Mesenchymal stem cell (in vitro differentiated cells and primary cell): ENCODE measurements at regions not wholly inside any gene's neighbourhood (a gene's known extent, or its start where the extent isn't known, plus 50 kb on each side); places are given as distances from the start of the nearest gene placed in this dataset.
A peak's percentile ranks its signal among the peaks of the same experiment; 100 is the strongest.

Experiments used
- DNase-seq: peaks from one replicate; pipeline ENCODE4 v3.0.0-alpha.2; 2013
- H2AFZ ChIP-seq: one replicate; pipeline ENCODE4 v1.6.1; 2013; ENCODE audit warnings: low read depth, mild to moderate bottlenecking, control low read depth, inconsistent platforms, low read length, moderate library complexity
- H2AK5ac ChIP-seq: 2 replicates; pipeline ENCODE4 v1.6.1; 2013; ENCODE audit warnings: low read length, moderate library complexity, mild to moderate bottlenecking, inconsistent platforms; ENCODE audit not compliant: severe bottlenecking
- H2BK120ac ChIP-seq: one replicate; pipeline ENCODE4 v1.6.1; 2013; ENCODE audit warnings: low read depth, mild to moderate bottlenecking, inconsistent platforms, low read length, moderate library complexity
- H2BK12ac ChIP-seq, 2 experiments: one replicate each; pipeline ENCODE4 v1.6.1; 2013; ENCODE audit warnings: inconsistent platforms in 2 of 2, low read length in 2 of 2, mild to moderate bottlenecking in 2 of 2, moderate library complexity in 2 of 2, control low read depth in 1 of 2
- H2BK15ac ChIP-seq: one replicate; pipeline ENCODE4 v1.6.1; 2013; ENCODE audit warnings: mild to moderate bottlenecking, low read depth, inconsistent platforms; ENCODE audit not compliant: poor library complexity, severe bottlenecking
- H2BK5ac ChIP-seq: 2 replicates; pipeline ENCODE4 v1.6.1; 2013; ENCODE audit warnings: low read depth, mild to moderate bottlenecking, low read length, control low read depth, inconsistent platforms; ENCODE audit not compliant: poor library complexity, severe bottlenecking
- H3K14ac ChIP-seq, 2 experiments: one replicate each; pipeline ENCODE4 v1.6.1; 2013; ENCODE audit warnings: inconsistent platforms in 2 of 2, low read length in 2 of 2, control low read depth in 1 of 2, mild to moderate bottlenecking in 1 of 2, moderate library complexity in 1 of 2
- H3K18ac ChIP-seq, 2 experiments: one replicate each; pipeline ENCODE4 v1.6.1; 2013; ENCODE audit warnings: inconsistent platforms in 2 of 2, low read length in 2 of 2, control low read depth in 1 of 2, low read depth in 1 of 2, mild to moderate bottlenecking in 1 of 2
- H3K23ac ChIP-seq, 2 experiments: one replicate each; pipeline ENCODE4 v1.6.1; 2013; ENCODE audit warnings: inconsistent platforms in 2 of 2, low read length in 2 of 2, mild to moderate bottlenecking in 2 of 2, moderate library complexity in 2 of 2, control low read depth in 1 of 2
- H3K27ac ChIP-seq: 2 replicates; pipeline ENCODE4 v1.5.1; 2013; ENCODE audit warnings: mild to moderate bottlenecking, moderate library complexity, low read length, control low read depth, inconsistent platforms; ENCODE audit not compliant: poor library complexity, severe bottlenecking
- H3K27me3 ChIP-seq, 2 experiments: 2 replicates each; pipeline versions ENCODE4 v1.6.1 to v1.7.0; 2013; ENCODE audit warnings: low read length in 2 of 2, mild to moderate bottlenecking in 2 of 2, moderate library complexity in 2 of 2, control low read depth in 1 of 2, inconsistent platforms in 1 of 2; ENCODE audit not compliant: control insufficient read depth in 1 of 2, insufficient read depth in 1 of 2
- H3K36me3 ChIP-seq, 2 experiments: 2 replicates each; pipeline versions ENCODE4 v1.6.1 to v1.7.0; 2013; ENCODE audit warnings: low read length in 2 of 2, control low read depth in 1 of 2, inconsistent platforms in 1 of 2, low read depth in 1 of 2, mild to moderate bottlenecking in 1 of 2; ENCODE audit not compliant: insufficient read depth in 2 of 2, control insufficient read depth in 1 of 2
- H3K4ac ChIP-seq, 2 experiments: one replicate each; pipeline ENCODE4 v1.6.1; 2013; ENCODE audit warnings: inconsistent platforms in 2 of 2, low read length in 2 of 2, mild to moderate bottlenecking in 2 of 2, moderate library complexity in 2 of 2, control low read depth in 1 of 2, low read depth in 1 of 2
- H3K4me1 ChIP-seq: 2 replicates; pipeline ENCODE4 v1.6.1; 2013; ENCODE audit warnings: low read depth, low read length, control low read depth; ENCODE audit not compliant: control insufficient read depth, insufficient read depth
- H3K4me2 ChIP-seq: 2 replicates; pipeline ENCODE4 v1.6.1; 2013; ENCODE audit warnings: low read length, mild to moderate bottlenecking, inconsistent platforms; ENCODE audit not compliant: poor library complexity, severe bottlenecking
- H3K4me3 ChIP-seq, 2 experiments: 2 replicates each; pipeline versions ENCODE4 v1.5.1 to v1.7.0; 2013; ENCODE audit warnings: low read length in 2 of 2, mild to moderate bottlenecking in 2 of 2, control low read depth in 1 of 2, low read depth in 1 of 2; ENCODE audit not compliant: insufficient read depth in 1 of 2
- H3K79me1 ChIP-seq: replicated peaks from 2 replicates; pipeline ENCODE4 v1.6.1; 2013; ENCODE audit warnings: mild to moderate bottlenecking, control low read depth, low read length, inconsistent platforms; ENCODE audit not compliant: poor library complexity, severe bottlenecking
- H3K9ac ChIP-seq: 2 replicates; pipeline ENCODE4 v1.7.0; 2013; ENCODE audit warnings: mild to moderate bottlenecking, low read length, moderate library complexity
- H3K9me3 ChIP-seq: 2 replicates; pipeline ENCODE4 v1.7.0; 2013; ENCODE audit warnings: mild to moderate bottlenecking, low read length; ENCODE audit not compliant: control insufficient read depth
- H4K8ac ChIP-seq: one replicate; pipeline ENCODE4 v1.6.1; 2013; ENCODE audit warnings: inconsistent platforms, mild to moderate bottlenecking, low read length, moderate library complexity
- H4K91ac ChIP-seq: one replicate; pipeline ENCODE4 v1.6.1; 2013; ENCODE audit warnings: mild to moderate bottlenecking, low read length, inconsistent platforms
- WGBS: methylation state at CpG from one replicate; pipeline ENCODE4 v1.1.7; 2013; ENCODE audit warnings: mixed read lengths; 5-methylcytosine and 5-hydroxymethylcytosine counted together

- Histone ChIP-seq H3K4ac (no peak overlapping the region), H3K4me3 (no peak overlapping the region), H3K23ac (no peak overlapping the region), H3K27ac (no peak overlapping the region), H2AK5ac (no peak overlapping the region), H4K8ac (no peak overlapping the region), H3K9ac (no peak overlapping the region), H2BK120ac (no peak overlapping the region), H2AFZ (no peak overlapping the region), H2BK5ac (no peak overlapping the region), H3K27me3 (peaks cover 38 to 52% of the 10 kb centered on the region in 2 experiments), H3K18ac (no peak overlapping the region), H3K79me1 (no peaks in the 10 kb centered on the region), H3K4me1 (peaks cover 10% of the 10 kb centered on the region), H3K36me3 (no peaks in the 10 kb centered on the region), H3K4me2 (no peak overlapping the region), H3K14ac (no peak overlapping the region), H3K9me3 (no peaks in the 10 kb centered on the region), H2BK12ac (no peak overlapping the region), H2BK15ac (no peak overlapping the region), H4K91ac (no peak overlapping the region)
- 75% methylated on average over 9 of the region's 10 CpGs for WGBS
- no peak for DNase-seq
These were observed 88.8 kb upstream of the TNRC6C start for GRCh38 chr17:77869665-77870132.

GRCh38 chr17:77872199-77872598, 86.3 kb upstream of the TNRC6C start:
- Histone ChIP-seq H3K27ac (no peak overlapping the region), H2AK5ac (no peak overlapping the region), H3K9ac (no peak overlapping the region), H3K14ac (no peak overlapping the region), H2AFZ (no peak overlapping the region), H2BK15ac (no peak overlapping the region), H3K18ac (no peak overlapping the region), H2BK120ac (no peak overlapping the region), H3K27me3 (peaks cover 38 to 49% of the 10 kb centered on the region in 2 experiments), H4K8ac (no peak overlapping the region), H3K23ac (no peak overlapping the region), H3K36me3 (no peaks in the 10 kb centered on the region), H3K4ac (no peak overlapping the region), H3K4me3 (no peak overlapping the region), H3K79me1 (no peaks in the 10 kb centered on the region), H3K4me1 (peaks cover 15% of the 10 kb centered on the region), H4K91ac (no peak overlapping the region), H3K4me2 (no peak overlapping the region), H2BK12ac (no peak overlapping the region), H3K9me3 (peaks cover 20% of the 10 kb centered on the region), H2BK5ac (no peak overlapping the region)
- 81% methylated on average over 11 of the region's 11 CpGs for WGBS
- DNase-seq = no peak

GRCh38 chr17:77872714-77873499, 85.6 kb upstream of the TNRC6C start:
- H3K4me2 ChIP-seq = no peak overlapping the region
- H2BK12ac ChIP-seq = no peak overlapping the region
- H3K4me3 ChIP-seq = peak overlapping the region in 1 of 2 experiments; percentile 16
- DNase-seq = no peak
- no peak overlapping the region for H3K27ac ChIP-seq
- H2AK5ac ChIP-seq = no peak overlapping the region
- no peak overlapping the region for H2AFZ ChIP-seq
- no peaks in the 10 kb centered on the region for H3K36me3 ChIP-seq
- H3K9ac ChIP-seq = no peak overlapping the region
- peaks cover 43 to 47% of the 10 kb centered on the region in 2 experiments for H3K27me3 ChIP-seq
- no peak overlapping the region for H2BK120ac ChIP-seq
- H2BK15ac ChIP-seq = no peak overlapping the region
- H3K4me1 ChIP-seq = peaks cover 15% of the 10 kb centered on the region
- WGBS = 92% methylated on average over 28 of the region's 28 CpGs
- no peak overlapping the region for H2BK5ac ChIP-seq
- H3K4ac ChIP-seq = no peak overlapping the region
- no peaks in the 10 kb centered on the region for H3K79me1 ChIP-seq
- no peak overlapping the region for H3K14ac ChIP-seq
- H3K9me3 ChIP-seq = peaks cover 26% of the 10 kb centered on the region
- no peak overlapping the region for H3K18ac ChIP-seq
- no peak overlapping the region for H4K91ac ChIP-seq
- H4K8ac ChIP-seq = no peak overlapping the region
- no peak overlapping the region for H3K23ac ChIP-seq

- no peak overlapping the region for H3K14ac ChIP-seq
- H2AFZ ChIP-seq = no peak overlapping the region
- no peak overlapping the region for H3K4ac ChIP-seq
- H3K4me3 ChIP-seq = no peak overlapping the region
- no peak overlapping the region for H4K91ac ChIP-seq
- no peak overlapping the region for H4K8ac ChIP-seq
- no peak for DNase-seq
- peaks cover 15% of the 10 kb centered on the region for H3K4me1 ChIP-seq
- peaks cover 26% of the 10 kb centered on the region for H3K9me3 ChIP-seq
- H2BK15ac ChIP-seq = no peak overlapping the region
- no peak overlapping the region for H3K4me2 ChIP-seq
- 70% methylated on average over 14 of the region's 14 CpGs for WGBS
- H2BK12ac ChIP-seq = no peak overlapping the region
- no peak overlapping the region for H3K27ac ChIP-seq
- no peak overlapping the region for H3K23ac ChIP-seq
- H2BK5ac ChIP-seq = no peak overlapping the region
- H3K9ac ChIP-seq = no peak overlapping the region
- H3K79me1 ChIP-seq = no peaks in the 10 kb centered on the region
- H2AK5ac ChIP-seq = no peak overlapping the region
- no peak overlapping the region for H3K18ac ChIP-seq
- peaks cover 44 to 45% of the 10 kb centered on the region in 2 experiments for H3K27me3 ChIP-seq
- H2BK120ac ChIP-seq = no peak overlapping the region
- no peaks in the 10 kb centered on the region for H3K36me3 ChIP-seq
These were observed 84.8 kb upstream of the TNRC6C start for GRCh38 chr17:77873500-77874302.
